IPS-18c (cell line): ENCODE measurements at regions not wholly inside any gene's neighbourhood (a gene's known extent, or its start where the extent isn't known, plus 50 kb on each side); places are given as distances from the start of the nearest gene placed in this dataset.
"Not testable (repeated sequence)": the region's sequence is repeated elsewhere in the genome, so short reads cannot be mapped to it uniquely, and the experiment has no call there.

Source experiments
- H3K4me3 ChIP-seq: 2 replicates; pipeline ENCODE4 v1.7.0; 2013; ENCODE audit warnings: low read depth, mild to moderate bottlenecking, low read length, moderate library complexity; ENCODE audit not compliant: insufficient read depth
- H3K9me3 ChIP-seq: one replicate; pipeline ENCODE4 v1.6.1; 2013; ENCODE audit warnings: mild to moderate bottlenecking, low read length, moderate library complexity; ENCODE audit not compliant: control insufficient read depth, insufficient read depth

GRCh38 chr11:67745181-67745726, 70.8 kb upstream of the ALDH3B2 start:
- H3K9me3 ChIP-seq = no peaks in the 10 kb centered on the region
- H3K4me3 ChIP-seq = no peak overlapping the region

- H3K4me3 ChIP-seq, H3K9me3 ChIP-seq: not testable (repeated sequence)
These were observed 69.8 kb upstream of the ALDH3B2 start for GRCh38 chr11:67744231-67744630.

- not testable (repeated sequence) for H3K9me3 ChIP-seq, H3K4me3 ChIP-seq
These were observed 63.8 kb upstream of the ALDH3B2 start for GRCh38 chr11:67738231-67738630.

GRCh38 chr11:67737562-67738080, 63.2 kb upstream of the ALDH3B2 start:
- H3K9me3 ChIP-seq = not testable (repeated sequence)

GRCh38 chr11:67732045-67732787, 57.8 kb upstream of the ALDH3B2 start:
- peak overlapping the region; percentile 38 for H3K4me3 ChIP-seq

More at GRCh38 chr11:67737562-67738080, 63.2 kb upstream of the ALDH3B2 start:
- not testable (repeated sequence) for H3K4me3 ChIP-seq

GRCh38 chr11:67731583-67731982, 57.2 kb upstream of the ALDH3B2 start:
- Histone ChIP-seq H3K4me3 (peak overlapping the region; percentile 38; the same call in 1 of the 2 replicates), H3K9me3 (no peaks in the 10 kb centered on the region)

More at GRCh38 chr11:67732045-67732787, 57.8 kb upstream of the ALDH3B2 start:
- no peaks in the 10 kb centered on the region for H3K9me3 ChIP-seq

GRCh38 chr11:67728163-67728571, 53.7 kb upstream of the ALDH3B2 start:
- H3K9me3 ChIP-seq, H3K4me3 ChIP-seq: not testable (repeated sequence)

- H3K4me3 ChIP-seq = not testable (repeated sequence)
These were observed 52.9 kb upstream of the ALDH3B2 start for GRCh38 chr11:67727066-67728040.

More at GRCh38 chr11:67727066-67728040, 52.9 kb upstream of the ALDH3B2 start:
- not testable (repeated sequence) for H3K9me3 ChIP-seq
